ENCODE measurements at regions not wholly inside any gene's neighbourhood (a gene's known extent, or its start where the extent isn't known, plus 50 kb on each side); places are given as distances from the start of the nearest gene placed in this dataset.

- Histone ChIP-seq H4K20me1 (replicated peaks in 1 of 2; ENCODE audit: control insufficient read depth in 1 of 2, insufficient read depth in 2 of 2, low read length in 2 of 2) (no peaks in the 10 kb centered on the region), H3K4ac (replicated peaks; ENCODE audit: insufficient read length, low read depth, low read length) (no peak overlapping the region), H3K79me2 (ENCODE audit: control insufficient read depth in 1 of 2, insufficient read depth in 2 of 2, low read length in 2 of 2) (no peaks in the 10 kb centered on the region), H3K4me1 (replicated peaks in 1 of 4; ENCODE audit: control insufficient read depth in 3 of 4, insufficient read depth in 4 of 4, low read length in 3 of 4) (peaks cover 2 to 11% (median 7%) of the 10 kb centered on the region in 4 experiments; a peak in 5 of 7 replicates), H3K36me3 (ENCODE audit: control insufficient read depth in 2 of 4, insufficient read depth in 4 of 4, low read length in 3 of 4) (no peaks in the 10 kb centered on the region), H3K9ac (replicated peaks in 1 of 4; ENCODE audit: extremely low read depth in 1 of 4, low read depth in 3 of 4, low read length in 3 of 4) (no peak overlapping the region), H2BK120ac (replicated peaks; ENCODE audit: low read depth, low read length) (no peak overlapping the region), H3K56ac (replicated peaks; ENCODE audit: insufficient read length, low read depth, low read length) (no peak overlapping the region), H3K79me1 (ENCODE audit: low read depth, low read length) (no peaks in the 10 kb centered on the region), H3K23me2 (ENCODE audit: low read depth, low read length) (peaks cover 2% of the 10 kb centered on the region; the same call in 1 of the 2 replicates), H4K91ac (replicated peaks; ENCODE audit: insufficient read length, low read length) (peak overlapping the region; percentile 30), H3K23ac (ENCODE audit: insufficient read length) (no peak overlapping the region), H4K5ac (ENCODE audit: insufficient read length, low read depth, low read length) (no peak overlapping the region), H2AFZ (ENCODE audit: low read length) (no peak overlapping the region), H3K4me3 (ENCODE audit: extremely low read depth in 1 of 4, insufficient read depth in 2 of 4, low read depth in 3 of 4, low read length in 4 of 4) (no peak overlapping the region), H3K27me3 (replicated peaks in 1 of 4; ENCODE audit: control insufficient read depth in 3 of 4, extremely low read depth in 1 of 4, insufficient read depth in 3 of 4, low read length in 3 of 4) (no peaks in the 10 kb centered on the region; a peak in 2 of 7 replicates), H3K4me2 (ENCODE audit: insufficient read depth in 1 of 2, low read depth in 2 of 2, low read length in 2 of 2) (no peak overlapping the region), H4K8ac (ENCODE audit: extremely low read depth, insufficient read depth, low read length) (no peak overlapping the region), H3K18ac (ENCODE audit: extremely low read depth, low read length) (no peak overlapping the region), H3K14ac (ENCODE audit: insufficient read length) (no peak overlapping the region), H2BK5ac (ENCODE audit: low read depth, low read length) (no peak overlapping the region), H2BK12ac (ENCODE audit: low read depth, low read length) (no peak overlapping the region), H2BK15ac (ENCODE audit: low read length) (no peak overlapping the region; the same call in 1 of the 2 replicates), H3K9me3 (ENCODE audit: insufficient read depth in 2 of 2, low read depth in 1 of 2, low read length in 1 of 2) (no peaks in the 10 kb centered on the region), H2BK20ac (ENCODE audit: low read length) (no peak overlapping the region), H2AK5ac (ENCODE audit: low read depth, low read length) (no peak overlapping the region), H3K27ac (ENCODE audit: low read depth, low read length) (no peak overlapping the region)
- TF ChIP-seq CHD2 (IDR thresholded peaks at IDR 0.05; ENCODE audit: low read length) = no peak
- no peak for TF ChIP-seq SRF (IDR thresholded peaks at IDR 0.05; ENCODE audit: low read depth, low read length)
- TF ChIP-seq TBP (IDR thresholded peaks at IDR 0.05; ENCODE audit: low read depth, low read length) = no peak
- no peak for TF ChIP-seq SP4 (IDR thresholded peaks at IDR 0.05; ENCODE audit: low read length)
- ChIA-PET POLR2A (ENCODE audit: partially characterized antibody) (interaction anchor here (0.6 kb wide), 1 partner anchor 85 kb away, joined by 3 read pairs; no protein-coding TSS in a partner anchor), CTCF (ENCODE audit: partially characterized antibody) (interaction anchor here (1.0 kb wide), 2 partner anchors 9 to 14 kb away, joined by 3 to 4 read pairs; no protein-coding TSS in a partner anchor)
- no peak for FAIRE-seq
- 96% methylated on average over 2 of the region's 2 CpGs; no CpG with 5 or more reads in 1 of the 2 experiments for WGBS, 2 experiments (ENCODE audit: extremely low coverage in 1 of 2, insufficient coverage in 1 of 2, insufficient read length in 1 of 2, insufficient replicate concordance in 2 of 2, low coverage in 1 of 2, low lambda C conversion rate in 2 of 2, missing lambda C conversion rate in 1 of 2)
- no peak for DNase-seq (ENCODE audit: low read depth in 1 of 2, low spot score in 2 of 2)
These were observed 212.1 kb upstream of the GHITM start for GRCh38 chr10:83927166-83927565.
